MM.1S (cell line): ENCODE measurements at regions not wholly inside any gene's neighbourhood (a gene's known extent, or its start where the extent isn't known, plus 50 kb on each side); places are given as distances from the start of the nearest gene placed in this dataset.

ENCODE experiments used
- DNase-seq: peaks from one replicate; pipeline ENCODE4 v3.0.0-alpha.2; 2015
- H2AFZ ChIP-seq: fragments of 300-600 bp; sonication (generic); 2 replicates; pipeline ENCODE4 v1.6.0; 2016; ENCODE audit warnings: antibody characterized with exemption, low read length
- H3F3A ChIP-seq: fragments of 300-600 bp; sonication (generic); 2 replicates; pipeline ENCODE4 v1.6.1; 2016; ENCODE audit warnings: mild to moderate bottlenecking, antibody characterized with exemption, low read length, moderate library complexity, mixed read lengths; ENCODE audit not compliant: insufficient read depth
- H3K27ac ChIP-seq: fragments of 300-600 bp; sonication (generic); 2 replicates; pipeline ENCODE4 v1.5.1; 2016; ENCODE audit warnings: mild to moderate bottlenecking, low read length
- H3K27me3 ChIP-seq: fragments of 300-600 bp; sonication (generic); replicated peaks from 2 replicates; pipeline ENCODE4 v1.6.0; 2016; ENCODE audit warnings: low read length; ENCODE audit not compliant: insufficient read depth
- H3K36me3 ChIP-seq: fragments of 300-600 bp; sonication (generic); replicated peaks from 2 replicates; pipeline ENCODE4 v1.6.1; 2016; ENCODE audit warnings: mild to moderate bottlenecking, low read length, mixed read lengths; ENCODE audit not compliant: insufficient read depth
- H3K4me1 ChIP-seq: fragments of 300-600 bp; sonication (generic); 2 replicates; pipeline ENCODE4 v1.6.1; 2016; ENCODE audit warnings: low read length, mixed read lengths
- H3K4me2 ChIP-seq: fragments of 300-600 bp; sonication (generic); 2 replicates; pipeline ENCODE4 v1.6.0; 2016; ENCODE audit warnings: low read depth, low read length
- H3K4me3 ChIP-seq: fragments of 300-600 bp; sonication (generic); 2 replicates; pipeline ENCODE4 v1.5.1; 2016; ENCODE audit warnings: low read length, mixed read lengths
- H3K79me2 ChIP-seq: fragments of 300-600 bp; sonication (generic); 2 replicates; pipeline ENCODE4 v1.6.1; 2016; ENCODE audit warnings: mixed run types, low read length, mixed read lengths
- H3K9ac ChIP-seq: fragments of 300-600 bp; sonication (generic); 2 replicates; pipeline ENCODE4 v1.6.1; 2016; ENCODE audit warnings: low read length, mixed read lengths
- H3K9me2 ChIP-seq: fragments of 300-600 bp; sonication (generic); replicated peaks from 2 replicates; pipeline ENCODE4 v1.6.1; 2016; ENCODE audit warnings: mild to moderate bottlenecking, low read length, mixed read lengths; ENCODE audit not compliant: insufficient read depth
- H3K9me3 ChIP-seq: fragments of 300-600 bp; sonication (generic); replicated peaks from 2 replicates; pipeline ENCODE4 v1.6.1; 2016; ENCODE audit warnings: mild to moderate bottlenecking, low read length, mixed read lengths; ENCODE audit not compliant: insufficient read depth
- H4K20me1 ChIP-seq: fragments of 300-600 bp; sonication (generic); 2 replicates; pipeline ENCODE4 v1.6.1; 2016; ENCODE audit warnings: mild to moderate bottlenecking, low read length, moderate library complexity, mixed read lengths; ENCODE audit not compliant: insufficient read depth
- EZH2 ChIP-seq: fragments of 300-600 bp; sonication (generic); optimal IDR thresholded peaks from 2 replicates; pipeline ENCODE3; 2017; ENCODE audit warnings: low read depth, mild to moderate bottlenecking, antibody characterized with exemption, low read length, mixed read lengths
- EZH2phosphoT487 ChIP-seq: fragments of 300-600 bp; sonication (generic); IDR thresholded peaks from 2 replicates; pipeline ENCODE4 v1.6.1; 2018; ENCODE audit warnings: antibody characterized with exemption, low read length
- TF ChIP-seq, protein P1 (sequence below): fragments of 300-600 bp; sonication (generic); IDR thresholded peaks from 2 replicates; pipeline ENCODE4 v1.5.1; 2016; ENCODE audit warnings: antibody characterized with exemption, low read length, mixed read lengths

DNA sequence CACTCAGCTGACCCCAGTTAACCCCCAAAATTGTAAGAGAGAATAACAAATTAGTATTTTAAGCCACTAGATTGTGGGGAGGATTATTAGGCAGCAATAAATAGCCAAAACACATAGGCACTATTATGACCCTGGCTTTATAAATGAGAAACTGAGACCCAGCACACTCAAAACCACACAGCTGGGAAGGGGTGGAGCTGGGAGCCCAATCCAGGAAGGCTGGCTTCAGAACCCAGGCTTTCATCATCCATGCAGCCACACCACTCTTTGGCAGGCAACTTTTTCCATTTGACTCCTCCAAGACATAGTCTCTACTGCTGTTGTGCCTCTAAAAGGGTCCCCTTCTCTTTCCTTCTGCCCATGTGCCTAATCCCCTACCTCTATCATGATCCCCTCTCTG lies 253.8 kb downstream of the DHX15 start:
- no peaks in the 10 kb centered on the region for H3K9me3 ChIP-seq
- H3K4me2 ChIP-seq, result no peak overlapping the region
- DNase-seq, result no peak
- no peaks in the 10 kb centered on the region for H4K20me1 ChIP-seq
- no peak overlapping the region for H2AFZ ChIP-seq
- no peaks in the 10 kb centered on the region for H3K36me3 ChIP-seq
- H3K4me1 ChIP-seq, result no peaks in the 10 kb centered on the region
- no peak overlapping the region for H3K9ac ChIP-seq
- H3K9me2 ChIP-seq, result no peaks in the 10 kb centered on the region
- no peaks in the 10 kb centered on the region for H3F3A ChIP-seq
- H3K27ac ChIP-seq, result no peak overlapping the region
- no peaks in the 10 kb centered on the region for H3K79me2 ChIP-seq
- no peak for TF ChIP-seq EZH2
- no peak for TF ChIP-seq EZH2phosphoT487
- TF ChIP-seq, protein P1, sequence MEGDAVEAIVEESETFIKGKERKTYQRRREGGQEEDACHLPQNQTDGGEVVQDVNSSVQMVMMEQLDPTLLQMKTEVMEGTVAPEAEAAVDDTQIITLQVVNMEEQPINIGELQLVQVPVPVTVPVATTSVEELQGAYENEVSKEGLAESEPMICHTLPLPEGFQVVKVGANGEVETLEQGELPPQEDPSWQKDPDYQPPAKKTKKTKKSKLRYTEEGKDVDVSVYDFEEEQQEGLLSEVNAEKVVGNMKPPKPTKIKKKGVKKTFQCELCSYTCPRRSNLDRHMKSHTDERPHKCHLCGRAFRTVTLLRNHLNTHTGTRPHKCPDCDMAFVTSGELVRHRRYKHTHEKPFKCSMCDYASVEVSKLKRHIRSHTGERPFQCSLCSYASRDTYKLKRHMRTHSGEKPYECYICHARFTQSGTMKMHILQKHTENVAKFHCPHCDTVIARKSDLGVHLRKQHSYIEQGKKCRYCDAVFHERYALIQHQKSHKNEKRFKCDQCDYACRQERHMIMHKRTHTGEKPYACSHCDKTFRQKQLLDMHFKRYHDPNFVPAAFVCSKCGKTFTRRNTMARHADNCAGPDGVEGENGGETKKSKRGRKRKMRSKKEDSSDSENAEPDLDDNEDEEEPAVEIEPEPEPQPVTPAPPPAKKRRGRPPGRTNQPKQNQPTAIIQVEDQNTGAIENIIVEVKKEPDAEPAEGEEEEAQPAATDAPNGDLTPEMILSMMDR, result no peak
- no peaks in the 10 kb centered on the region for H3K27me3 ChIP-seq
- H3K4me3 ChIP-seq, result no peak overlapping the region

GRCh38 chr4:24330172-24330571 lies 254.2 kb downstream of the DHX15 start:
- TF ChIP-seq EZH2phosphoT487 (no peak), EZH2 (no peak)
- TF ChIP-seq, protein P1, result no peak
- Histone ChIP-seq H3K27me3 (no peaks in the 10 kb centered on the region), H3K79me2 (no peaks in the 10 kb centered on the region), H3K9ac (no peak overlapping the region), H3K36me3 (no peaks in the 10 kb centered on the region), H2AFZ (no peak overlapping the region), H3K4me2 (no peak overlapping the region), H3K4me1 (no peaks in the 10 kb centered on the region), H3F3A (no peaks in the 10 kb centered on the region), H3K9me3 (no peaks in the 10 kb centered on the region), H3K27ac (no peak overlapping the region), H4K20me1 (no peaks in the 10 kb centered on the region), H3K9me2 (no peaks in the 10 kb centered on the region), H3K4me3 (no peak overlapping the region)
- no peak for DNase-seq

DNA sequence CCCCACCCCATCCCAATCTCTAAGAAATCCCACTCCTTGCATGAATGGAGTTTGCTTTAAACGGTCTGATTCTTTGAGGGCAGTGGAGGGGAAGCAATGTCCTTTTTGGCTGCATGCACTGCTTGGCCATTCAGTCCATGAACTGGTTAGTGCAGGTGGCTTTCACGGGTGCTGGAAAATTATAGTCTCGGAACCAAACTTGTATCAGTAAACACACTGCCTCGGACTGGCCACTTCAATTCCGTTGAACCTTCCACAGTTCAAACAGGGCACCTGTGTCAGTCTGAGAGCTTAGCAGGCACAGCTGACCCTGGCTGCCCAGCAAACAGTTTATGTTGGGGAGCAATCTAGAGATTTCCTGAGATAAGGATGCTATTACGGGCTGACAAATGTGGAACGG lies 255.6 kb downstream of the DHX15 start:
- Histone ChIP-seq H3K4me1 (no peaks in the 10 kb centered on the region), H3K4me2 (no peak overlapping the region), H4K20me1 (no peaks in the 10 kb centered on the region), H3K27me3 (no peaks in the 10 kb centered on the region), H3K9me3 (no peaks in the 10 kb centered on the region), H3F3A (no peaks in the 10 kb centered on the region), H3K9ac (no peak overlapping the region), H3K4me3 (no peak overlapping the region), H3K36me3 (no peaks in the 10 kb centered on the region), H2AFZ (no peak overlapping the region), H3K9me2 (no peaks in the 10 kb centered on the region), H3K79me2 (no peaks in the 10 kb centered on the region), H3K27ac (no peak overlapping the region)
- TF ChIP-seq, protein P1, result no peak
- TF ChIP-seq EZH2 (no peak), EZH2phosphoT487 (no peak)
- no peak for DNase-seq
